ENCODE measurements at regions not wholly inside any gene's neighbourhood (a gene's known extent, or its start where the extent isn't known, plus 50 kb on each side); places are given as distances from the start of the nearest gene placed in this dataset.
A peak's percentile ranks its signal among the peaks of the same experiment; 100 is the strongest.

- 68 to 87% (median 75%) methylated on average over 16 to 22 of the region's 22 CpGs for WGBS, 4 donors
- intact Hi-C loops (cut with DNase I): no loop called here
- H3K4me3 ChIP-seq: no peak overlapping the region
- no peaks in the 10 kb centered on the region for H3K36me3 ChIP-seq (replicated peaks in 1 of 2)
- TF ChIP-seq CTCF (IDR thresholded peaks at IDR 0.05): no peak
- TF ChIP-seq POLR2A (IDR thresholded peaks at IDR 0.05): no peak
- DNase-seq: peak in 3 of 7 donors; percentile 2 to 41 (median 3)
- peaks cover 8% of the 10 kb centered on the region for H3K27me3 ChIP-seq
- H3K4me1 ChIP-seq (replicated peaks in 1 of 2): no peaks in the 10 kb centered on the region
- no peak overlapping the region for H3K27ac ChIP-seq
- H3K9me3 ChIP-seq (replicated peaks in 1 of 3): no peaks in the 10 kb centered on the region
Measured at GRCh38 chr14:105860615-105861580, 334.5 kb downstream of the TMEM121 start.

- H3K27ac ChIP-seq: no peak overlapping the region
- peak in 3 of 7 donors; percentile 0 to 30 (median 4) for DNase-seq
Measured at GRCh38 chr14:105861985-105862465, 335.6 kb downstream of the TMEM121 start.

GRCh38 chr14:105862581-105863239, 336.3 kb downstream of the TMEM121 start:
- TF ChIP-seq CTCF (IDR thresholded peaks at IDR 0.05) (no peak), POLR2A (IDR thresholded peaks at IDR 0.05) (no peak)
- Histone ChIP-seq H3K36me3 (replicated peaks in 1 of 2) (no peaks in the 10 kb centered on the region), H3K9me3 (replicated peaks in 1 of 3) (no peaks in the 10 kb centered on the region), H3K4me1 (replicated peaks in 1 of 2) (no peaks in the 10 kb centered on the region), H3K27me3 (peaks cover 8% of the 10 kb centered on the region), H3K4me3 (no peak overlapping the region), H3K27ac (no peak overlapping the region)
- intact Hi-C loops (cut with DNase I): no loop called here
- peak in 4 of 7 donors; percentile 2 to 21 (median 6) for DNase-seq
- 65 to 77% (median 69%) methylated on average over 19 to 20 of the region's 20 CpGs for WGBS, 4 donors

More at GRCh38 chr14:105861985-105862465, 335.6 kb downstream of the TMEM121 start:
- Histone ChIP-seq H3K36me3 (replicated peaks in 1 of 2) (no peaks in the 10 kb centered on the region), H3K4me1 (replicated peaks in 1 of 2) (no peaks in the 10 kb centered on the region), H3K9me3 (replicated peaks in 1 of 3) (no peaks in the 10 kb centered on the region), H3K4me3 (no peak overlapping the region), H3K27me3 (peaks cover 8% of the 10 kb centered on the region)
- WGBS, 4 donors: 55 to 64% (median 60%) methylated on average over 11 of the region's 11 CpGs
- intact Hi-C loops (cut with DNase I): no loop called here
- TF ChIP-seq CTCF (IDR thresholded peaks at IDR 0.05): no peak
- no peak for TF ChIP-seq POLR2A (IDR thresholded peaks at IDR 0.05)
